Astrocyte of the cerebellum (primary cell): ENCODE measurements at regions not wholly inside any gene's neighbourhood (a gene's known extent, or its start where the extent isn't known, plus 50 kb on each side); places are given as distances from the start of the nearest gene placed in this dataset.
"Not testable (repeated sequence)": the region's sequence is repeated elsewhere in the genome, so short reads cannot be mapped to it uniquely, and the experiment has no call there.

Experiments used
- DNase-seq: peaks from one replicate; pipeline ENCODE4 v3.0.0-alpha.2; 2011; ENCODE audit warnings: low read depth
- H3K4me3 ChIP-seq: 2 replicates; pipeline ENCODE4 v1.5.1; 2011; ENCODE audit warnings: mild to moderate bottlenecking, low read depth, low read length, moderate library complexity
- in situ Hi-C: cut with HindIII; loops from 2 replicates; pipeline ENCODE4 v1.10.0; 2017; ENCODE audit warnings: low sequenced_read_pairs
- TF ChIP-seq, protein P1 (sequence below): IDR thresholded peaks from 2 replicates; pipeline ENCODE4 v1.5.1; 2012; ENCODE audit warnings: low read length, low read depth, moderate library complexity, mild to moderate bottlenecking; ENCODE audit errors: missing control alignments

DNA sequence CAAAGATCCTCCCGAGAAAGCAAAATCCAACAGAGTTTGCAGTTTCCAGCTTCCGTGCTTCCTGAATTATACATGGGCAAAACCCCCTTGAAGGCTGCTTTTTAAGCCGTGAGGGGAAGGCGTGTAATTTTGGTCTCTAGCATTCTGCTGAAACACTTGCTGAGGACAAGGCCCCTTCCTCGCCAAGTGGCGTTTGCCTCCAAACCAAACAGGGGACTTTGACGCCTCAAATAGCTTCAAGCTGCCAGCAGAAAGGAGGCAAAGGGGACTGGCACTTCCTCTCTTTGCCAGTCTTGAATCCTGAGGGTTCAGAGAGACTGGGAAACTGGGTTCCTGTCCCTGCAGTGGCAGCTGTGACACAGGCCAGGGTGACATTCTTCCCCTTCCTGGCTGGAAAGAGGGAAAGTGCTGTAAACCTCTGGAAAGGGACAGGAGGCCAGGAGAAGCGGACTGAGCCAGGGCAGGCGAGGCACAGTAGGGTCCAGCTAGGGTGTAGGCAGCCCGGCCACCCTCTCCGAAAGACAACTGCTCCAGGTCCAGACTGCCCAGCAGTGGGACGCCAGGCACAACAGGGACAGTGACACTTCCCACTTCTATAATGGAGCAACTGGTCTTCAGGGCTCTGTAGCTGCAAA lies 96.2 kb upstream of the MED13L start:
- in situ Hi-C loops: no loop called here
- H3K4me3 ChIP-seq: no peak overlapping the region
- TF ChIP-seq, protein P1, sequence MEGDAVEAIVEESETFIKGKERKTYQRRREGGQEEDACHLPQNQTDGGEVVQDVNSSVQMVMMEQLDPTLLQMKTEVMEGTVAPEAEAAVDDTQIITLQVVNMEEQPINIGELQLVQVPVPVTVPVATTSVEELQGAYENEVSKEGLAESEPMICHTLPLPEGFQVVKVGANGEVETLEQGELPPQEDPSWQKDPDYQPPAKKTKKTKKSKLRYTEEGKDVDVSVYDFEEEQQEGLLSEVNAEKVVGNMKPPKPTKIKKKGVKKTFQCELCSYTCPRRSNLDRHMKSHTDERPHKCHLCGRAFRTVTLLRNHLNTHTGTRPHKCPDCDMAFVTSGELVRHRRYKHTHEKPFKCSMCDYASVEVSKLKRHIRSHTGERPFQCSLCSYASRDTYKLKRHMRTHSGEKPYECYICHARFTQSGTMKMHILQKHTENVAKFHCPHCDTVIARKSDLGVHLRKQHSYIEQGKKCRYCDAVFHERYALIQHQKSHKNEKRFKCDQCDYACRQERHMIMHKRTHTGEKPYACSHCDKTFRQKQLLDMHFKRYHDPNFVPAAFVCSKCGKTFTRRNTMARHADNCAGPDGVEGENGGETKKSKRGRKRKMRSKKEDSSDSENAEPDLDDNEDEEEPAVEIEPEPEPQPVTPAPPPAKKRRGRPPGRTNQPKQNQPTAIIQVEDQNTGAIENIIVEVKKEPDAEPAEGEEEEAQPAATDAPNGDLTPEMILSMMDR: no peak
- no peak for DNase-seq

DNA sequence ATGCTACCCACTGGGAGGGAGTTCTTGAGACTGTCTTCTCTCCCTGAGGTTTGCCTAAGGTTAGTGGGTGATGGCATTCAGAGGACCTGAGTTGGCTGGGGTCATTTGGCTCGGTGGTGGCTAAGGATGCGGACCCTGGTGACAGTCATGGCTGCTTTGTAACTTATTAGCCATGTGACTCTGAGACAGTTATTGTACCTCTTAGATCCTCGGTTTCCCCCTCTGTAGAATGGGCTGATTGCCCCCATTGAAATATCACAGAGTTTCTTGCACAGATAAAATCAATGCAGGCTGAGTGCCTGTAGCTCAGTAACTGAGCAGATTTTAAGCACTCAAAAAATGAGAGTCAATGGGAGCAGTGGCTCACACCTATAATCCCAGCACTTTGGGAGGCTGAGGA lies 96.7 kb upstream of the MED13L start:
- DNase-seq: no peak
- TF ChIP-seq, protein P1: no peak
- no peak overlapping the region for H3K4me3 ChIP-seq
- in situ Hi-C loops: no loop called here

DNA sequence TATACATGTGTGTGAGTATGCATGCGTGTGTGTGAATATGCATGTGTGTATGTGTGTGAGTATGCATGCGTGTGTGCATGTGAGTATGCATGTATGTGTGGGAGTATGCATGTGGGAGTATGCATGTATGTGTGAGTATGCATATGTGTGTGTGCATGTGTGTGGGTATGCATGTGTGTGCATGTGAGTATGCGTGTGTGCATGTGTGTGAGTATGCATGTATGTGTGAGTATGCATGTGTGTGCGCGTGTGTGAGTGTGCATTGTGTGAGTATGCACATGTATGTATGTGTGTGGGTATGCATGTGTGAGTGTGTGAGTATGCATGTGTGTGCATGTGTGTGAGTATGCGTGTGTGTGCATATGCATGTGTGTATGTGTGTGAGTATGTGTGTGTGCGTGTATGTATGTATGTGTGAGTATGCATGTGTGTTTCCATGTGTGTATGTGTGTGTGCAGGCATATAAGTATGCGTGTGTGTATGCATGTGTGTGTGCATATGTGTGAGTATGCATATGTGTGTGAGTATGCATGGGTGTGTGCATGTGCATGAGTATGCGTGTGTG lies 97.9 kb upstream of the MED13L start:
- in situ Hi-C loops: no loop called here
- DNase-seq: no peak
- TF ChIP-seq, protein P1: no peak
- no peak overlapping the region for H3K4me3 ChIP-seq

DNA sequence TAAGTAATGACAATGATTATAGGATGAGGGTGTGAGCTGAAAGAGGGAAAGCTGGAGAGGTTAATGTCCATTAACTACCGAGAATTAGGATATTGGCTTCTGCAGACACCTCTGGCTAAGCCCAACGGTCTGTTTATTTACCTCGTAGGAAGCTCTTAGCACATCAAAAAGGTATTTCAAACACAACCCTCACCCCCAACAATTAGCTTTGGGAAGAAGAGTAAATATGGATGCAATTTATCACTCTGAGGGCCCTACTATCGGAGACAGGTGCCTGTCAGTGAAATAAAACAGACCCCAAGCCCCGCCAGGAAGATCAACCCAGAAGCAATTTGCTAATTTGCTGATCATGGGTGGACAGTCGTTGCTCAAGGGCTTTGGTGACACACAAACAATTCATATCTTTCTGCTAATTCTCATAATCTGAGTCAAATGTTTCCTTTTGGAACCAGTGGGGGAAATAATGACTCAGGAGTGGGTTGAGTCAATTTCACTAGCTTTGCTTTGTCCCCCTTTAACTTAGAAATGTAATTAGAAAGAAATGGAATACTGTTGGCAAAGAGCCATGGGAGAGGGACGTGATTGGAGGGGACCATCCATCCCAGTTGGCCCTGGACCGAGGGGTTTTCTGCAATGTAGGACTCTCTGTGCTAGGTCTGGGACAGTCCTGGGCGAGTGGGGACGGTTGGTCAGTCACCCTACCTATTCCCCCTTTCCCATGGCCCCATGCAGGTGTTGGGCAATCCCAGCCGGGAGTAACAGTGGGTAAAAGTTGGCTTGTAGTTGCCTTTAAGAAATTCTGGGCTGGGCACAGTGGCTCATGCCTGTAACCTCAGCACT lies 99.1 kb upstream of the MED13L start:
- no peak for DNase-seq
- in situ Hi-C loops: no loop called here
- H3K4me3 ChIP-seq: no peak overlapping the region
- TF ChIP-seq, protein P1: no peak

- in situ Hi-C loops, DNase-seq, H3K4me3 ChIP-seq: not testable (repeated sequence)
These were observed 99.7 kb upstream of the MED13L start for GRCh38 chr12:116377194-116377571.

GRCh38 chr12:116378002-116378401 lies 100.5 kb upstream of the MED13L start:
- no peak overlapping the region for H3K4me3 ChIP-seq
- no peak for DNase-seq
- TF ChIP-seq, protein P1: no peak
- in situ Hi-C loops: no loop called here

- DNase-seq: no peak
- in situ Hi-C loops: no loop called here
- TF ChIP-seq, protein P1: no peak
- H3K4me3 ChIP-seq: no peak overlapping the region
These were observed 102.6 kb upstream of the MED13L start for GRCh38 chr12:116380108-116380507.

- in situ Hi-C loops, DNase-seq, H3K4me3 ChIP-seq: not testable (repeated sequence)
These were observed 103.2 kb upstream of the MED13L start for GRCh38 chr12:116380740-116381139.
